Medulla oblongata (tissue), 1 donor: ENCODE measurements at regions not wholly inside any gene's neighbourhood (a gene's known extent, or its start where the extent isn't known, plus 50 kb on each side); places are given as distances from the start of the nearest gene placed in this dataset.
"Not testable (repeated sequence)": the region's sequence is repeated elsewhere in the genome, so short reads cannot be mapped to it uniquely, and the experiment has no call there.

Experiments used
- DNase-seq: peaks from one replicate; pipeline ENCODE4 v3.0.0-alpha.2; 2015; ENCODE audit errors: extremely low spot score

DNA sequence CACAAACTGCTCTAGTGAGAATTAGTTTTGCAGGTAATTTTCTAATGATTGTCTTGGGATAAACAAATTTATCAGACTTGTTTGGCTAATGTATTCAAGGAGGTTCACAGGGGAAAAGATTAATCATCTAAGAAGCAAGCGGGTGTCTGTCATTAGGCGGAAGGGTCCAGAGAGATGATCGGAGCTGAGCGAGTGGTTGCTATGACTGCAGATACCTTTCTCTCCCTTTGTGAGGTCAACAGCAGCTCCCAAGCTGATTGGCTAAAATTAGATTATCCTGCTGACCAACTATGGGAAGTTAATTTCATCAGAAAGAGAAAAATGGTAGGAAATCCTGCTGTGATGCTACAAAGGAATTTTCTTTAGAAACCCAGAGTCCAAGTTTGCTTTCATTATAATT lies 276.0 kb downstream of the SOX2 start:
- DNase-seq: no peak

DNA sequence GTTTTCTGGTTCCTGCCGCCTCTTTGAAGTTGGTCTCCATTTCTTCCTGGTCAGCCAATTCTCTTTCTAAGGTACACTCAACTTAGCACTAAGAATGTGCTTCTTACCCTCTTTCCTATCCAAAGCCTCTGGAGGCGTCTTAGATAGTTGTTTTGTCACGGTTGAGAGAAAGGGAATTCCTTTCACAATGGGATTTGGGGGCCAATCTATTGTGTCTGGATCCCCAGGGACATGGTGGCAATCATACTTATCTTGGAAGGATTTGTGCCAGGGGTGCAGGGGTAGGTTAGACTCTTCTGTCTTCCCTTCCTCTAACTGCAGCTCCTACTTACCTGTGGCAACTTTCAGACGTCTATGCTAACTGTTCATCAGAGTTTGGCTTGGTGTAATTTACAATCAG lies 287.1 kb downstream of the SOX2 start:
- no peak for DNase-seq

DNA sequence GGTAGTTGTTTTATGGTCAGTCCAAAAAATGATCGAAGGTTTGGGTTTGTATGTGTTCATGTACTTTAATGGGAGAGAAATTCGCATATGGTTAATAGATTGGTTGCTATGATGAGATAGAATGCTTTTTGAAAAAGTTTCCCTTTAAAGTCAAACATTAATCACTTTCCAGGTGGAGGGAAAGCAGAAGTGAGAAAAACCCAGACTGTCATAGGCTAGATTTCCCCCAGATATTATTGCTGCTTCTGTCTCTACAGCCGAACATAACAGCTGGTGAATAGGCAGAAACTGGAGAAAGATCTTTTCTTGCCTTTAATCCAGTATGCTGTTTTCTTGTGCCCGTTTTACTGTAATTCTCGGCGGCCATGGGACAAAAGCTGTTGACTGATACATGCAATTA lies 287.6 kb downstream of the SOX2 start:
- no peak for DNase-seq

DNA sequence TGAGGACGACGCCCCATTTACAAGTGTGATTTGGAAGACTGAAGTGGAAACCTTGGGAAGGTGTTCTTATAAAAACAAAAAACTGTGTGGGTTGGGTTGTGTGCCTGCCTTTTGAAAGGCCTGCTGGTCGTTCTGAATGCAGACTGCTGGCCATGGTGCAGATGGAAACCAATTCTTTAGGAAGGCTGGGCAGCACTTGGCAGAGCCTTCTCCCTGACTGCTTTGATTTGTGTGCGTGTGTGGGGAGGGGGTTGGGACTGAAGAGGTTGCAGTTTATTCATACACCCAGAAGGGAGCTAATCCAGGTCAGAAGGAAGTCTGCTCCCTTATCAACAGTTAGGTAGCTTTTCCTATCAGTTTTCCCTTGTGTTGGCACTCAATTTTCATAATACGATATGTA lies 288.7 kb downstream of the SOX2 start:
- no peak for DNase-seq

DNA sequence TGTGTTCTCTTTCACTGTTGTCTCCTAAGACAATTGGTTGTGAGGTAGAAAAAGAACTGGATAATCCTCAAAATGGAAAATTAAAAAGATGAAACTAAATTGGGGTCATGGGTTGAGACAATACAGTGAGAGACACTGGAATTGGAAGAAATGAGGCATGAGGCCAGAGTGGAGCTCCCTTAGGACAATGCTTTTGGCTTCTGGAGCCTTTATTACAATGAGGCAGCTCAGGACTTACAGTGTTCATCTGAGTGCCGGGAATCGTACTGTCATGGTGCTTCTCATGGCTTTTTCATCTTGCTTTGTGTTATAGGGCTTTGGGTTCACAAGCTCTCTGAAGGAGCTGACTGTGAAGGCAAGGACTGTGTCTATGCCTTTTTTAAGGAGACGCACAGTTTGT lies 293.5 kb downstream of the SOX2 start:
- DNase-seq: no peak

DNA sequence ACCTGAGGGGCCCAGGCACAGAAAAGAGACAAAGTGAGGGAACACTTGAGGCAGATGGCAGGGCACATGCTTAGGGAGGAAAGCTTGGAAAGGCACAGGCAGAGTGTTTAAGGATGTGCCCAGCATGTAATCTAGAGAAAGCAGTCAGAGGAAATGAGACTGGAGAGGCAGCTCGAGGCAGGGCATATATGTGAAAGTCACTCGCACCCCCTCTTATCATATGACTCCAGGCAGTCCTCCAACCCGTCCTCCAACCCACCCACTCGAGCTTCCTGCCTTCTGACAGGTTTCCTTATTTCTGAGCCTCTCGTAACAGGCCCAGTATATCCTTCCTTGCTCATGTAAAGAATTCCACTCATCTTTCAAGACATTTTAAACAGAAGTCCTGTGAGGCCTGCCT lies 294.0 kb downstream of the SOX2 start:
- no peak for DNase-seq

DNA sequence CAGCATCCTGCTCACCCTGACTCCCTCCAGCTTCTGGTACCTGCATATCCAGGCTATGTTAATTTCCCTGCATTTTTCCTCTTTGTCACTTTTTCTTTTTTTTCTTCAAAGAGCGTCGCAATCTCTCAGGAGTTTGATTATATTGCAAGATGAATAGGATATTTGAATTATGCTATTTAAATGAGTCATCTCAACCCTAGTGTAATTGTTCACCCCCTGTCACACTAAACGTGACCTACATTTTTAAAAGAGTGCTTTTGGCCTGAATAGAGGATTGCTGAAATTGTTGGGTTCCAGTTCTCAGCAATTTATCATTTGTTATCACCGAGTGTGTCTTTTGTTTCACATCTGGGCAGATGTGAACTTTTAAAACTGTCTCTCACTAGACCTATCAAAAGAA lies 294.7 kb downstream of the SOX2 start:
- DNase-seq: no peak

DNA sequence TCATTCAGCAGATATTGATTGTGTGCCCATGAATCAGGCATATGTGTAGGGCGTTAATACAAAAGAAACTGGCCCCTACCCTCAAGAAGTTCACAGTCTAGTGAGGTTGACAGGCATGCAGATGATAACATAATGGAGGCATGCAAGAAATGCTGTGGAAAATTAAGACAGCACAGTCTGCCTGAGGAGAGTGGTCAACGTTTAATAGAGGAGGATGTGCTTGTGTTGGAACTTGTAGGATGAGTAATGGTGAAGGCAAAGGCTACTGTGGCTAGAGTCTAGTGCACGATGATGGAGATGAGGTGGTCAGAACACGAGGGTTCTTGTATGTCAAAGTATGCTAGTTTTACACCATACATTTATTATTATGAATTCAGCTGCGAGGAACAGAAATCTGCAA lies 295.7 kb downstream of the SOX2 start:
- no peak for DNase-seq

DNA sequence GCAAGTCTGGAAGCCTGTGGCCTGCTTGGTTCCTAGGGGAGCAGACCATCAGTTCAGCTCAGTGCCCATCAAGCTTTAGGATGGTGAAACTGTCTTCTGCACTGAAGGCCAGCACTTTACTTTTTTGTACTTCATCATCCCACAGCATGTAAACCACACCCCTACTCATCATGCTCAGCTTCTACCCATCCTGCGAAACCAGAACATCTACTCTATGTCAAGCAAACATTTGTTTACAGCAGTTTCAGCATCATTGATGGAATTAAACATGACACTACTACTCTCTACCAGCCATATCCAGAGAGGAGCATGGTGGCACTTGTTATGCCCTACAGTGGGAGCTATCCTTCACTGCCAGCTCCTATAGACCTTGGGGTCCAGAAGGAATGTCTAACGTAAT lies 306.6 kb downstream of the SOX2 start:
- DNase-seq: no peak

DNA sequence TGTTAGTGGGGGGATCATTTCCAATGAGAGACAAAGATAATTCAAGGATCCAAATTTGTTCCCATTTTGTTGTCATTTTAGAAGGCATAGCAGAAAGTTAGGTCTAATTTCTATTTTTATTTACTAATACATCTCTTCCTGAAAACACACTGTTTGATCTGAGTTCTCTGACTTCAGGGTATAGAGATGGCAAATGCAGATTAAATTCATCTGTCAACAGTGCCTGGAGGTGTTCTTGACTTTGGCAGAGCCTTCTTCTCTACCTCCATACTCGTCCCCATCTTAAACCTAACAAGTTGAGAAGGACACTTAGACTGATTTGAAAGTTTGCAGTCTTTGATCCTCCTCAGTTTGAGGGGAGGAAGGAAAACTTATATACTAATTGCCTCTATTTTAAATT lies 308.2 kb downstream of the SOX2 start:
- no peak for DNase-seq

DNA sequence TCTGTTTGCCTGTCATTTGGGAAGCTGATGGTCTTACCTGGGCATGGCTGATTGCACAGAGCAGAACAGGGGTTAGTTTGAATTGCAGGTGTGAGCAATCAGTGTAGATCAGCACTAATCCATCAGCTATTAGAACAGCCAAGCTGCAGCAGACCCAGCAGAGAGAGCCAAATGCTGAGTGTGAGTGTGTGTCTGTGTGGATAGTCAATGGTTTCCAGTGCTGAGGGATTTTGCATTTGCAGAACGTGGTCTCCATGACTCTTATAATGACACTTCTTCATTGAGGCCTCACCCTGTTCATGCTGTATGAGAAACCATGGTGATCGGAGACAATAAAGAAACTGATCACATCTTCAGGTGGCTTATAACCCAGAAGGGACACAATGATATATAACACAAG lies 312.1 kb downstream of the SOX2 start:
- no peak for DNase-seq

DNA sequence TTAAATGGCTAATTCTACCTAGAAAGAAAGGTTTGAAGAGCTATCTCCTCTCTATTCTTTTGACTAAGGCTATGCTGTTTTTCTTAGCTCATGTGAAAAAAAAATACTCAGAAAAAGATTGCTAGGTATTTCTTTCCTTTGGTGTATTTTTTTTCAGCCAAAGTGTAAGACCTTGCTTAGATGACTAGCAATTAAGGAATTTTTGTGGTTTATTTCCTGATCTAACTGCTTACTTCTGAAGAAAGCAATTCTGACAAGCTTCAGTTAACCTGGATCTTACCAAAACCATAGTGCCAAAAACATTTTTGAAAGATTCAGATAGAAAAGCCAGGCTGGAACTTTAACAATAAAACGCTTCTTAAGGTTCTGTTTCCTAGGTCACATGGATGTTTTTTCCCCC lies 315.6 kb downstream of the SOX2 start:
- DNase-seq: no peak

DNA sequence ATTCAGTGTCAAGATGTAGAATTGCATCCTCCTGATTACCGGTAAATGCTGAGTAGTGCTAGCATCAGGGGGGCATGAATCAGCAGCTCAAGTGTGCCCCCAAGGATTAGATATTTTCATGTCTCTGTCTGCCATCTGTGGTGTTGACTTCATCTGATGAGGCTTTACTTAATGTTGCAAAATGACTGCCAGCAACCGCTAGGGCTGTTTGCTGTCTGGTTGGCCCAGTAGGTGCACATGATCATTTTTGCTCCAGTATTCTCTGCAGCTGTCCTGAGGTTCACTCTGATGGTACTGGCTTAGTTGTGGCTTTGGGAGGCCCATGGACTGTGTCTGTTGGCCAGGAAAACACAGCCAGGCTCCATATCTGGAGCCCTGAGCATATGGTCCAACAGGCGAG lies 316.4 kb downstream of the SOX2 start:
- DNase-seq: no peak

DNA sequence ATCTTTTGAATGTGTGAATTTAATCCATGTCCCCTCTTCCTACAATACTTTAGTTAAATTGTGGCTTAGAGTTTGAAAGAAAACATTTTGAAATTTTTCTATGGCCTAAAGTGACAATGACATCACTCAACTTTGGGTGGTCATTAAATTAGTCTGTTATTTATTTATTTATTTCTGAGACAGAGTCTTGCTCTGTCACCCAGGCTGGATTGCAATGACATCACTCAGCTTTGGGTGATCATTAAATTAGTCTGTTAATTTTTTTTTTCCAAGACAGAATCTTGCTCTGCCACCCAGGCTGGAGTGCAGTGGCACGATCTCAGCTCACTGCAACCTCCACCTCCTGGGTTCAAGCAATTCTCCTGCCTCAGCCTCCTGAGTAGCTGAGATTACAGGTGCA lies 322.5 kb downstream of the SOX2 start:
- not testable (repeated sequence) for DNase-seq

DNA sequence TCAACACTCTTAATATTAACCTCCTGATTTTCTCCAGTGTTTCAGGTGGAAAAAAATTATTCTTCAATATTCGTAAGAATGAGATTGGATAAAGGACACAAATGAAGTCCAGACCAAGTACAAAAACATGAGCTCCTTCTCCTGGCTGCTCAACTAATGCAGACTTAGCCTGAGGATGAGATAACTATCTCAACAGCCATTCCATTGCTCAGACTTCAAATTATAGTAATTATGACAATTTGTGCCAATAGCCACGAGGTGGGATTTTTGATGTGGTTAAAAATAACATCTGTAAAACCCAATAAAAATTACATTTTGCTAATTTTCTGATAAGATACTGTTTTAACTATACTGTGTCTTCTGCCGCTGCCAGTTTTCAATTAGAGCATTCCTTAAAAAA lies 323.6 kb downstream of the SOX2 start:
- DNase-seq: no peak

DNA sequence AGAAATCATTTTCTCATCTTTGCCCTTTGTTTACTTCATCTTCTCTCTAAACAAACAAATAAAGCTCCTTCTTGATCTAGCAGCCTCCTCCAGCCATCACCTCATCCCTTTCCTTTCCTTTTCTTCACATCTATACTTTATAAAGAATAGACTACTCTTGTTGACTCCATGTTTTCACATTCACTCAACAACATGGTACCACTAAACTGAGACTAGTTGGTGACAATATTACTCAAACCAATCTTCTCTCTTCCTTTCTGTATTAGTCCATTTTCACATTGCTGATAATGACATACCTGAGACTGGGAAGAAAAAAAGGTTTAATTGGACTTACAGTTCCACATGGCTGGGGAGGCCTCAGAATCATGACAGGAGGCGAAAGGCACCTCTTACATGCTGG lies 324.7 kb downstream of the SOX2 start:
- no peak for DNase-seq

DNA sequence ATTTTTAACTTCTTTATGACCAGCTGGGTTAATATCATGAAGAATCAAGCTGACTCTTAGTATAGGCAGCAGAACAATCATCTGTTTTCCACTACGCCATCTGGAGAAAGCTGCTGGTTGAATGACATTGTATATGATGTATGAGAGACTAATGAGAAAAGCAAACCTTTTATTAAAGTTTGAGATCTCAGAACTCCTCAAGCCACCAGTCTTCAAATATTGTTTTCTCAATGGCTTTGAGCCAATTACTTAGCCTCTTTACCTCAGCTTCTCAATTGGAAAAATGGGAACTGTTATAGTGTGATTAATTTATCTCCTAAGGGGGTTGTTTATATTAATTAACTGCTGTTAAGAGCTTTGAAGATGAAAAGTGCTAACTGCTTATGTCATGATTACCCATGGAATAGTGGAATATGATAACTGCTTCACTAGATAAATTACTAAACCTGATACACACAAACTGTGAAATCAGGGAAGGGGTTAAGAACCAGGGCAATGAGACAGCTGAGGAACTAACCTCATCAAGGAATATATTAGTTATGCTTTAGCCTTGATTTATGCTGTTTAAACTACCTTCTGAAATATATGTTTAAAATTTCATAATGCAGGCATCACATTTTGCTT lies 330.1 kb downstream of the SOX2 start:
- DNase-seq: no peak

DNA sequence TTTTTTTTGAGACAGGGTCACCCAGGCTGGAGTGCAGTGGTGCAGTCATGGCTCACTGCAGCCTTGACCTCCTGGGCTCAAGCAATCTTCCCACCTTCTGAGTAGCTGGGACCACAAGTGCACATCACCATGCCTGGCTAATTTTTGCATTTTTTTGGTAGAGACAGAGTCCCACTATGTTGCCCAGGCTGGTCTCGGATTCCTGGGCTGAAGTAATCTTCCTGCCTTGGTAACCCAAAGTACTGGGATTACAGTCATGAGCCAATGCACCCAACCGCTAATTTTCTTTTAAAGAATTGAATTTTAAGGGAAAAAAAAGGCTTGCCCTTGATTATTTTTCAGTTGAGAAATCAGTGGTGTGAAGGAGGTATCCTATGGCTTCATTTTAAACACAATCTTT lies 334.0 kb downstream of the SOX2 start:
- peak; percentile 33 for DNase-seq

DNA sequence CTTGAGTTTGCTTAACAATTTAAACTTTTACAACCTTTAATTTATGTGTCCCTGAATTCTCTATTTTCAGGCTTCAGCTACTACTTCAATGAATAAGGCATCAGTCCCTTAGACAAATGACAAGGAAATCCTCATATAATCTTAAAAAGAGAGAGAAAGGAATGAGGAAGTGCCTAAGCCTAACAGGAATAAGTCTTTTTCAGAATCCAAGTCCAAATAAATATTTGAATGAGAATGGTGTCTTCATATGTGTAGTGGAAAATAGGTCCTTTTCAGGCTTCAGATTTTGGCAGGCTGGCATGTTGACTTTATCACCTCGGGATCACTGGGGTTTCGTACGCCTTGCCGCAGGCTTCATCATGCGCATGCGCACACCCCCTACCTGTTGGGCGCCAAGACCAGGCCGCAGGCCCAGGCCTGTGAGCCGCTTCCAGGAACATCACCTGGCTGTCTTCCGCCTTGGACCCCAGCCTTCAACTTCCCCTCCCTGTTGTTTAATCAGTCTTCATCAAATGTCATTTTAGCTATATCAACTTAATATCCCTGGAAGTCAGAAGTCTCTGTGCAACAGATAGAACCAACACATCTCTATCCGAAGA lies 334.5 kb downstream of the SOX2 start:
- no peak for DNase-seq

DNA sequence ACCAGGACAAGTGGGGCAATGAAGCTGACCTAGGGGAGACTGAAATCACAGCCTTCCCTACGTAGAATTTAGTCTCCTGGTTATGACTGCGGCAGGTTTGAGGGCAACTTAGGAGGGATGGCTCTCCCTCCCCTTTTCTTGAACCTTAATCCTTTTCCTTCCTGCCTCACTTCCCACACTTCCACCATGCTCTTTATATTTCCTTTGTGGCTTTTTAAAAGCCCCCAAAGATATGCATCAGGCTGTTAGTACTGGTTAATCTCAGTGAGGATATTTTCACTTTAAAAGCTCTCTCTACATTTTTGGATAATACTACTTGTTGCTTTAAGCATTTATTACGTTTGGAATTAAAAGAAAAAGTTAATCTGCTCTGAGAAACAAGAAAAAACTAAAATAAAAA lies 339.2 kb downstream of the SOX2 start:
- DNase-seq: no peak

DNA sequence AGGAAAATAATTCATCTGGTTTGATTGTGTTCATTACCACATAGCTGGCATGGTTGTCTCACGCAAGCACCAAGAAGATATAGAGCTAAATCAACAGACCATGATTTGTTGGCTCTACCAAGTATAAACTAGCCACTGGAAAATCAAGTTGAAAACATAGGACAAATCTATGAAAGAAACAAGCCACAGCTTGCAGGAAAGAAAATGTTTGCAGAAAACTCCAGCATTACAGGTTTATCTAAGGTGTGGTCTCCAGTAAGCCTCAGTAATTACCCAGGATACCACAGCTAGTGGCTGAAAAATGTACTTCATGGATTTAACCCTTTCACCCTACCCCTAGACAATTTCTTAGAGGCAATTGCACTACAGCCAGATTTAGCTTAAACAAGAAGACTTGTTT lies 340.6 kb downstream of the SOX2 start:
- no peak for DNase-seq

DNA sequence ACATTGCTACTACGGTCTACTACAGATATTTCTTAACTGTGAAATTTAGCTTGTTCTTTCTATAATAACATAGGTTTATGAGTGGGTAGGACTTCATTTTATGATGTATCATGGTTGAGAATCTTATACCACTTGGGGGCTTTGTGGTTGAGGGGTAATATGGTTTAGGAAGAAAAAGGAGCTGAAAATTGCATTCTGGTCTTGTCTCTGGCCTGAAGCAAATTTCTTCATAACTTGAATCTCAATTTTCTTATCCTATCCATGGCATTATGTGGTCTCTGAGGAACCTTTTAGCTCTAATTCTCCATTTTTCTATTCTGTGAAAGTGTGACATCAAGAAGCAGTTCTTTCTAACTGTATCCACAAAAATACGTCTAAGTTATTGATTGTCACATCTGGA lies 341.0 kb downstream of the SOX2 start:
- DNase-seq: no peak

DNA sequence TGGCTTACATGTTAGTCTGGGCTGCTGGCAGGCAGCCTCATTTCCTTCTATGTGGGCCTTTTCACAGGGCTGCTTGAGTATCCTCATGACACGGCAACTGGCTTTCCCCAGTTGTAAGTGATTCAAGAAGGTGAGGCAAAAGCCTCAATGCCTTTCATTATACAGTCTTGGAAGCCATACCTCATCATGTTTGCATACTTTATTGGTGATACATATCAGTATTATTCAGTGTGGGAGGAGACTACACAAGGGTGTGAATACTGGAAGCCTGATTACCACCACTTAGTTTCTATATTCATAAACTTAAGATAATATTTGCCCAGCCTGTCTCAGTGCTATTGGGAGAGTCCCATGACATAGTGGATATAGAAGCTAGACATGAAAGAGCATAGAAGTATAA lies 346.8 kb downstream of the SOX2 start:
- no peak for DNase-seq

DNA sequence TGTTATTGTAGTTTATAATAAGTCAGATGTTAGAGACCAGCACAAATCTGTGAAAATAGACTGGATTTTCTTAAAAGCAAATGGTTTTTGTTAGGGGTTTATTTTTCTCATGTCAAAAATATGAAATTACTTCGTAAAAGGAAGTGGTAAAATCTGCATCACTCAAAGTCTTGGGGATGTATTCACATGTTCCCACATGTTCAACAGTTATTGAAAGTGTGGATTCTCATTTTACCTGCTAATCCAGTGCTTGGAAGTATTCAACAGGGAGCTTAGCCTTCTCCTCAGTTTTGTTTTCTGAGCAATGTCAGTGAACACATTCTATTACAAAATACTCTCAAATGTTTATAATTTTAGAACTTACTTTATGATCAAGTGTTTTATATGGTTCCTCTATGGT lies 352.0 kb downstream of the SOX2 start:
- no peak for DNase-seq
